NCI-H748 (cell line): ENCODE measurements at regions not wholly inside any gene's neighbourhood (a gene's known extent, or its start where the extent isn't known, plus 50 kb on each side); places are given as distances from the start of the nearest gene placed in this dataset.

Experiments
- DNase-seq: peaks from one replicate; lab custom pipeline; 2025; ENCODE audit not compliant: unreplicated experiment; lab: John Stamatoyannopoulos, UW

DNA sequence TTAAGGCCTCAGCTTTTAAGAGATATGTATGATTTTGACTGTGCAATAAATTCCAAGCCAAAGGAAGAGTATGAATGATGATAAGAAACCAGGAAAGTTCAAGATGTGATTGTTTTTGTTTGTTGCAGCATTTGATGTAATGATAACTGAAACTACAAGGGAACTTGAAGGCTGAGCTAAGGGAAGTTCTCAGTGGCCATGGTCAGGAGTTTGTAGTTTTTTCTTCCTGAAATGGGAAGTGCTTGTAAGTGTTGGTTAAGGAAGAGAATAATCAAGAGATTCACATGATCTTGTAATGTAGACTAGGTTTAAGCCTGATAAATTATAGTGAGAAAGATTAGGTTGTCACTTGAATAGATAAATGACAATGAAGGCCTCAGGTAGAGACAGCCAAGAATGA lies 53.4 kb downstream of the PTCHD4 start:
- no peak for DNase-seq

- peak; percentile 49 for DNase-seq
Measured at GRCh38 chr6:48048451-48049146, 62.4 kb downstream of the PTCHD4 start.

DNA sequence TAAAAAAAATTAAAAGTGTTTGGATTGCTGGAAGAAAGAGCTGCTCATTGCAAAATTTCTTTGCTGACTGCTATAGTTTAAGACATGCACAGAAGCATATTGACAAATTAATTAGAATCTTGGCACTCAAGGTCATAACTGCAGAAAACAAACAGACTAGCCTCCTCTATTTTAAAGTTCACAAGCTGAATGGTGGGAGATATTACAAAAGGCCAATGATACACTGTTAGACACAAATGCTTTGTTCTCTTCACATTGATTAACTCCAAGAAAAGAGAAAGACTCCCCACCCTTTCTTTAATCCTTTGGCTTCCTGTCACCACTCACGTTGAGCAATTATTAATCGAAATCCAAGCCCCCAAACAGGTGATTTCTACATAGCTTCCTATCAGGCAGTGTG lies 69.1 kb downstream of the PTCHD4 start:
- DNase-seq = no peak

DNA sequence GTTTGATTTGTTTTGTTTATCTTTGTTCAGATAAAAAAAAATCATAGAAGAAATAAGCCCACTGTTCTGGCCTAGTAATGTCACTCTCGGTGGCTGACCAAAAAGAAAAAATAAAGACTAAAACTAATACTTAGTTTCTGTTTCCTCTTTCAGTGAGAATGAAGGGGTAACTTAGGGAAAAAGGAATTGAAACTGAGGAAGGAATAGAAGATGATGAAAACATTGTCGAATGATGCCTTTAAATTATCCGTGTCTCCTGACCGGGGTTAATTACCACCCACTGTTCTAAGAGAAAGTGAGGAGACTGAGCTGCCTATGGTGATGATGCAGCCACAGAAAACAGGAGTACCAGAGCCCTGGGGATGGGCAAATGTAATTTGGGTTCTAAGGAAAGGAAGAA lies 73.1 kb downstream of the PTCHD4 start:
- DNase-seq = no peak

DNA sequence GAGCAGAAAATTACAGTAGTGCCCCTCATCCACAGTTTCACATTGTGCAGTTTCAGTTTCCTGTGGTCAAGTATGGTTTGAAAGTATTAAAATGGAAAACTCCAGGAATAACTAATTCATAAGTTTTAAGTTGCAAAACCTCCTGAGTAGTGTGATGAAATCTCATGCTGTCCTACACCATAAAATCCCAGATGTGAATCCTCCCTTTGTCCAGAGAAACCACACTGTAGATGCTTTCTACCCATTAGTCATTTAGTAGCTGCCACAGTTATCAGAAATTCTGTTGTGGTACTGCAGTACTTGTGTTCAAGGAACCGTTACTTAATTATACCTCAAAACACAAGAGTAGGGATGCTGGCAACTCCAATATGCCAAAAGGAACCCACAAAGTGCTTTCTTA lies 74.7 kb downstream of the PTCHD4 start:
- DNase-seq = no peak

GRCh38 chr6:48032151-48032550 lies 78.8 kb downstream of the PTCHD4 start:
- DNase-seq = no peak

- DNase-seq = no peak
Measured at GRCh38 chr6:48031711-48032110, 79.3 kb downstream of the PTCHD4 start.

- no peak for DNase-seq
Measured at GRCh38 chr6:48027704-48028435, 83.1 kb downstream of the PTCHD4 start.

DNA sequence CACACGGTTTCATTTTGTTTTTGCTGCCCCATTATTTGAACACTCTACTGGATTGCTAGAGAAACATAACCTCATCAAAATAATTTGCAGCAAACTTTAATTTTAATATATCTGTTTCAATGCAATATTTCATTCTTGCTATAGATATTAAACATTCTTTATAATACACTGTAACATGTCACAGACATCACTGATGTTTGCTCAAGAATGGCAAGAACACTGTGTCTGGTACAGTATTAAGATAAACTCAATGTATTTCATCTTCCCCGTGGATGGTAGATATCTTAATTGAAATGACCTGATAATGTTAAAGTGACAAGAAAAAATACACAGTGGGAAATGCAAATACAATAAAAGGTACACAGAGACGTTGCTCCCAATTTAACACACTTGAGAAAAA lies 86.0 kb downstream of the PTCHD4 start:
- DNase-seq = no peak

DNA sequence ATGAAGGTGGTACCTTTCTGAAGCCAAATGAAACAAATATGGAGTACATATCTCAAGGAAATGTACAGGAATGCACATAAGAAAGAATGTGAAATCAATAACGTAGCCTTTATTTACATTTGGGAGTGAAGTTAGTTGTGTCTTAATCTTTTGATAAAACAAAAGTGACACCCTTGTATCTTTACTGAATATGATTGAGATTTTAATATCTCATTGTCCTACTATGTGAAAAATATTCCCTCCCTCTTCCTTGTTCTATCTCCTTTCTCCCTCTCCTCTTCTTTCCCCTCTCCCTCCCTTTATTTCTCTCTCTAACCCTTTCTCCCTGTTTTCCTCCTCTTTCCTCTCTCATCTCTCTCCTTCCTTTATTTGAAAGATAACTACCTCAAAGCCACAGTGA lies 89.1 kb downstream of the PTCHD4 start:
- DNase-seq = no peak

- no peak for DNase-seq
Measured at GRCh38 chr6:48016020-48016755, 94.8 kb downstream of the PTCHD4 start.

DNA sequence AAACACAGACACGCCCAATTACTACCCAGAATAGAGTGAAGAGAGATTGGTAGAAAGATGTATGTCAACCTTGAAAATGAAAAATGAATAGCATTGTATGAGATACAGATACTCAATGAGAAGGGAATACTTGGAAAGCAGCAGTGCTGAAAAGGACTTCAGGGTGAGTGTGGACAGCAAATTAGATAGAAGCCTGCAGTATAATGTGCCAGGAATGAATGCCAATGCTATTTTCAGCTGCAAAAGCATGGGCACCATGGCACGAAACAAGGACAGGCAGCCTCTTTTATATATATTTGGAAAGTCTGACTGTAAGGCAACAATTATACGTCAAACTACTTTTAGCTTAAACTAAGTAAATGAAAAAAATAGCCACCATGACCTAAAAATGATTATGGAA lies 118.2 kb downstream of the PTCHD4 start:
- no peak for DNase-seq

- no peak for DNase-seq
Measured at GRCh38 chr6:47983491-47983890, 127.5 kb downstream of the PTCHD4 start.

GRCh38 chr6:47977314-47977713 lies 133.7 kb downstream of the PTCHD4 start:
- peak; percentile 10 for DNase-seq

DNA sequence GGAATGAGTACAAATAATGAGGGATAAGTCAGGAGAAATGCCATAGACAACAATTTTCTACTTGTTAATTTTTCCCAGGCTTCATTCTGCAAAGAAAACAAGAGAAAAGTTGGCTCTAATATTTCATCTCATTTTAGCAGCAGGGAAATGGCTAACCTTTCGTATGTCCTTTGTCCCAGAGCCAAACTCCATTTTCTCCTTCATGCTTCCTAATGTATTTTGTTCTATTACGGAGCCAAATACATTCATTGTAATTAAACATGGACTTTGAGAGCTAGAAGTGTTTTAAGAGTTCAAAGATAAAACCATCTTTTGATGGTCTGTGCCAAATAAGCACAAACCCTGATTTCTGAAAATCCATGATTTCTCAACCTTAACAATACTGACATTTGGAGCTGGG lies 136.9 kb downstream of the PTCHD4 start:
- DNase-seq = no peak

GRCh38 chr6:47970826-47971225 lies 140.2 kb downstream of the PTCHD4 start:
- no peak for DNase-seq

- DNase-seq = no peak
Measured at GRCh38 chr6:47967843-47968242, 143.2 kb downstream of the PTCHD4 start.

DNA sequence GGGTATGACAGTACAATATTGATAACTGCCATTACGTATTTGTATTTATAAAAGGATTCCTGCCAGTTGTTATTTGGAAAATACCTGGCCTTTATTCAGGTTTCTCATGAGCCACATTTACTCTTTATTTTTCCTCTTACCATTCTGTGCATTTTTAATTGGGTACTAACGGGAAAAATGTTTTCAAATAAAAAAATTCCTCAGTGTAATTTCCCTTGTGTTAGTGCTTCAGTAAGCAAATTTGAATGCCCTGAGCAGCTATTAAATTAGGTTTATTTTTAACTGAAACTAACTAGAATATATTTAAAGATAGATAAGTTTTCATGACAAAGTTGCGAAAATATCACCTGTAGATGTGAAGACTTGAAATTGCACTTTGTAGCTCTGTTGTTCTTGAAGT lies 146.0 kb downstream of the PTCHD4 start:
- no peak for DNase-seq

DNA sequence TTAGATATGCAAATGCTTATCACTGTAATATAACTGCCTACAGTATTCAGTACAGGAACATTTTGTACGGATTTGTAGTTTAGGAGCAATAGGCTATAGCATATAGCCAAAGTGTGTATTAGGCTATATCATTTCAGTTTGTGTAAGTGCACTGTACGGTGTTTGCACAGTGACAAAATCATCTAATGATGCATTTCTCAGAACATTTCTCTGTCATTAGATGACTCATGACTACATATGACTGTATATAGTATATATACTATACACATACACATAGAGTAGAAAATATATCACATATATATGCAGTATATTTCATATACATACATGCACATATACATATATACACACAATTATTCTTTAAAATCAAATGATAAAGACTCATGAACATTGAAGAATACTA lies 158.4 kb downstream of the PTCHD4 start:
- no peak for DNase-seq

DNA sequence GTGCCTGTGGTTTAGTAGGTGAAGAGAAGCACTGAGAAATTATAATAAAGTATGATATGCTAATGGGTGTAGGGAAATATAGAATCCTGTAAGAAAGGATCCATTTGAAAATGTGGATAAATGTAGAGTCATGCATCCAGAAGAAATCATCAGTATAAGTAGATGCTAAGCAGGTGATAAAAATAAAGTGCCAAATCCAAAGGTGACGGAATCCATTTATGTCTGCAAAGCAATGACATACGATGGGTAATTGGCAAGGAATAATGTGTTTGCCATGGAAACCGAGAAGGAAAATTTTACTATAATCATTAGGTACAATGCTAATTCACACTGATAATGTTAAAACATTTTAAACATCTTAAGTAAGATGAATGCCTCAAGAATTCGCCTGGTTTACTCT lies 163.0 kb downstream of the OPN5 start:
- no peak for DNase-seq

GRCh38 chr6:47938405-47938804 lies 156.6 kb downstream of the OPN5 start:
- no peak for DNase-seq

DNA sequence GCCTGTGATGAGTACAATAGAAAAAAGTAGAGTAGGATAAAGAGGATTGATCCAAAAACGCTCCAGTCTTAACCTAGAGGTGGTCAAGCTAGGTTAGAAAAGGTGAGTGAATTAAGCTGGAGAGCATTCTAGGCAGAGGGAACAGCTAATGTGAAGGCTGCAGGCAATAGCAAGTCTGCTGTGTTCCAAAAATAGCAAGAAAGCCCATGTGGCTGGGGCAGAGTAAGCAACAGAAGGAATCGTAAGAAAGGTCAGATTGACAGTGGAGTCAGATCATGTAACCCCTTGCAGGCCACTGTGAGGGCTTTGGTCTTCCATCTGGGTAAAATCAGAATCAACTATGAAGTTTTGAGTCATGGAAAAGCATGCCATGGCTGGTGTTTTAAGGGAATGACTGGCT lies 155.0 kb downstream of the OPN5 start:
- DNase-seq = no peak
